Trophoblast cell (in vitro differentiated cells and primary cell): ENCODE measurements at regions not wholly inside any gene's neighbourhood (a gene's known extent, or its start where the extent isn't known, plus 50 kb on each side); places are given as distances from the start of the nearest gene placed in this dataset.
A peak's percentile ranks its signal among the peaks of the same experiment; 100 is the strongest.
"Not testable (repeated sequence)": the region's sequence is repeated elsewhere in the genome, so short reads cannot be mapped to it uniquely, and the experiment has no call there.

Source experiments
- DNase-seq, 2 donors: peaks; one replicate each; pipeline ENCODE4 v3.0.0-alpha.2; 2016
- H2AFZ ChIP-seq: 2 replicates; pipeline ENCODE4 v1.6.1; 2013; ENCODE audit warnings: low read length, moderate library complexity, mild to moderate bottlenecking; ENCODE audit not compliant: insufficient read depth, poor library complexity
- H2AK5ac ChIP-seq: 2 replicates; pipeline ENCODE4 v1.6.1; 2013; ENCODE audit warnings: mild to moderate bottlenecking, low read length
- H2BK120ac ChIP-seq: 2 replicates; pipeline ENCODE4 v1.6.1; 2013; ENCODE audit warnings: low read length, mild to moderate bottlenecking, moderate library complexity; ENCODE audit not compliant: insufficient read depth, poor library complexity
- H2BK12ac ChIP-seq: 2 replicates; pipeline ENCODE4 v1.6.1; 2013; ENCODE audit warnings: mild to moderate bottlenecking, low read length, moderate library complexity
- H2BK5ac ChIP-seq: 2 replicates; pipeline ENCODE4 v1.6.1; 2013; ENCODE audit warnings: low read length, low read depth, moderate library complexity, mild to moderate bottlenecking; ENCODE audit not compliant: poor library complexity
- H3K14ac ChIP-seq: 2 replicates; pipeline ENCODE4 v1.6.1; 2013; ENCODE audit warnings: mild to moderate bottlenecking, low read length
- H3K18ac ChIP-seq: 2 replicates; pipeline ENCODE4 v1.6.1; 2013; ENCODE audit warnings: mild to moderate bottlenecking, low read length
- H3K23ac ChIP-seq: 2 replicates; pipeline ENCODE4 v1.6.1; 2013; ENCODE audit warnings: low read length
- H3K27ac ChIP-seq: 2 replicates; pipeline ENCODE4 v1.5.1; 2013; ENCODE audit warnings: low read depth, mild to moderate bottlenecking, inconsistent platforms, low read length, moderate library complexity
- H3K27me3 ChIP-seq: 2 replicates; pipeline ENCODE4 v1.6.1; 2013; ENCODE audit warnings: inconsistent platforms, mild to moderate bottlenecking, low read length, moderate library complexity; ENCODE audit not compliant: insufficient read depth
- H3K36me3 ChIP-seq, 2 experiments: 1 replicate in 1 of 2; 2 replicates in 1 of 2; pipeline ENCODE4 v1.6.1; 2013; ENCODE audit warnings: low read length in 2 of 2, mild to moderate bottlenecking in 2 of 2, moderate library complexity in 1 of 2; ENCODE audit not compliant: insufficient read depth in 2 of 2, control insufficient read depth in 1 of 2
- H3K4ac ChIP-seq: 2 replicates; pipeline ENCODE4 v1.6.1; 2013; ENCODE audit warnings: low read depth, mild to moderate bottlenecking, low read length, moderate library complexity
- H3K4me1 ChIP-seq, 2 experiments: 1 replicate in 1 of 2; 2 replicates in 1 of 2; pipeline ENCODE4 v1.6.1; 2013; ENCODE audit warnings: low read length in 2 of 2, mild to moderate bottlenecking in 2 of 2, moderate library complexity in 1 of 2; ENCODE audit not compliant: insufficient read depth in 2 of 2, control insufficient read depth in 1 of 2
- H3K4me2 ChIP-seq: 2 replicates; pipeline ENCODE4 v1.6.1; 2013; ENCODE audit warnings: inconsistent platforms, mild to moderate bottlenecking, low read length, moderate library complexity
- H3K4me3 ChIP-seq: 2 replicates; pipeline ENCODE4 v1.5.1; 2013; ENCODE audit warnings: mild to moderate bottlenecking, low read depth, low read length, inconsistent platforms
- H3K79me1 ChIP-seq: one replicate; pipeline ENCODE4 v1.6.1; 2013; ENCODE audit warnings: low read length
- H3K79me2 ChIP-seq: 2 replicates; pipeline ENCODE4 v1.6.1; 2013; ENCODE audit warnings: low read length, mild to moderate bottlenecking; ENCODE audit not compliant: control insufficient read depth, insufficient read depth, poor library complexity
- H3K9ac ChIP-seq: 2 replicates; pipeline ENCODE4 v1.6.1; 2013; ENCODE audit warnings: mild to moderate bottlenecking, low read length
- H3K9me3 ChIP-seq: 2 replicates; pipeline ENCODE4 v1.6.1; 2013; ENCODE audit warnings: low read depth, mild to moderate bottlenecking, control low read depth, inconsistent platforms, low read length; ENCODE audit not compliant: insufficient read depth
- H4K12ac ChIP-seq: 2 replicates; pipeline ENCODE4 v1.6.1; 2013; ENCODE audit warnings: low read depth, mild to moderate bottlenecking, low read length, moderate library complexity
- H4K8ac ChIP-seq: 2 replicates; pipeline ENCODE4 v1.6.1; 2013; ENCODE audit warnings: low read depth, mild to moderate bottlenecking, low read length, moderate library complexity
- H4K91ac ChIP-seq: one replicate; pipeline ENCODE4 v1.6.1; 2013; ENCODE audit warnings: low read depth, mild to moderate bottlenecking, low read length, moderate library complexity
- WGBS: extraction: QIAGEN DNeasy Blood & Tissue Kit; methylation state at CpG from one replicate; pipeline ENCODE4 v1.1.7; 2013; ENCODE audit warnings: missing lambda C conversion rate; ENCODE audit not compliant: insufficient read length, insufficient coverage; ENCODE audit errors: extremely low coverage; 5-methylcytosine and 5-hydroxymethylcytosine counted together

- H3K4me3 ChIP-seq: no peak overlapping the region
- no peak overlapping the region for H4K12ac ChIP-seq
- H3K9ac ChIP-seq: no peak overlapping the region
- no peak overlapping the region for H4K91ac ChIP-seq
- no peak overlapping the region for H4K8ac ChIP-seq
- no peak overlapping the region for H2AK5ac ChIP-seq
- no peak overlapping the region for H3K14ac ChIP-seq
- peak; percentile 2 to 59 for DNase-seq
- no peaks in the 10 kb centered on the region for H3K4me1 ChIP-seq
- peak overlapping the region; percentile 58 for H2BK12ac ChIP-seq
- no peaks in the 10 kb centered on the region for H3K36me3 ChIP-seq
- H3K23ac ChIP-seq: no peak overlapping the region
- H3K79me2 ChIP-seq: no peaks in the 10 kb centered on the region
- no peaks in the 10 kb centered on the region for H3K9me3 ChIP-seq
- no peak overlapping the region for H3K18ac ChIP-seq
- no peaks in the 10 kb centered on the region for H3K27me3 ChIP-seq
- no CpG with 5 or more reads among the region's 3 CpGs for WGBS
- no peak overlapping the region for H3K4ac ChIP-seq
- no peak overlapping the region for H2BK5ac ChIP-seq
- H3K27ac ChIP-seq: no peak overlapping the region
- no peak overlapping the region for H3K4me2 ChIP-seq
- no peak overlapping the region for H2AFZ ChIP-seq
- H3K79me1 ChIP-seq: peaks cover 2% of the 10 kb centered on the region
- no peak overlapping the region for H2BK120ac ChIP-seq
These were observed 96.2 kb upstream of the TRIM77 start for GRCh38 chr11:89613911-89614310.

GRCh38 chr11:89614428-89614827, 95.7 kb upstream of the TRIM77 start:
- no CpG with 5 or more reads among the region's 5 CpGs for WGBS
- H3K36me3 ChIP-seq: not testable (repeated sequence)

GRCh38 chr11:89615642-89616041, 94.5 kb upstream of the TRIM77 start:
- no CpG with 5 or more reads among the region's 1 CpG for WGBS
- not testable (repeated sequence) for H3K79me1 ChIP-seq, H4K8ac ChIP-seq, H3K4me3 ChIP-seq, H2AFZ ChIP-seq, H4K12ac ChIP-seq, H2BK5ac ChIP-seq, H3K4me1 ChIP-seq, H3K4me2 ChIP-seq, H3K4ac ChIP-seq, H3K23ac ChIP-seq, H3K14ac ChIP-seq, H2AK5ac ChIP-seq, H3K9me3 ChIP-seq, H3K9ac ChIP-seq, H2BK120ac ChIP-seq, H3K79me2 ChIP-seq, H3K18ac ChIP-seq, H3K27ac ChIP-seq, H3K36me3 ChIP-seq, H3K27me3 ChIP-seq, DNase-seq
- Histone ChIP-seq H2BK12ac (peak overlapping the region; percentile 17), H4K91ac (peak overlapping the region; percentile 8)

More at GRCh38 chr11:89614428-89614827, 95.7 kb upstream of the TRIM77 start:
- not testable (repeated sequence) for H4K91ac ChIP-seq, H2BK5ac ChIP-seq, H2BK120ac ChIP-seq, H3K4me2 ChIP-seq, H3K4ac ChIP-seq, H3K9me3 ChIP-seq, H3K79me2 ChIP-seq, H3K23ac ChIP-seq, H4K12ac ChIP-seq, H3K27me3 ChIP-seq, H3K18ac ChIP-seq, H4K8ac ChIP-seq, H2AFZ ChIP-seq, H3K9ac ChIP-seq, H3K4me3 ChIP-seq, H3K4me1 ChIP-seq, H3K79me1 ChIP-seq, H2AK5ac ChIP-seq, H3K27ac ChIP-seq
- peak overlapping the region; percentile 77 for H3K14ac ChIP-seq
- peak overlapping the region; percentile 40 for H2BK12ac ChIP-seq
- DNase-seq: peak in 1 of 2 donors; percentile 66

GRCh38 chr11:89616161-89616560, 93.9 kb upstream of the TRIM77 start:
- not testable (repeated sequence) for H3K27me3 ChIP-seq, H2BK5ac ChIP-seq, H2BK120ac ChIP-seq, H3K4me1 ChIP-seq, H3K27ac ChIP-seq, H3K18ac ChIP-seq, H3K79me2 ChIP-seq, H4K8ac ChIP-seq, H2AFZ ChIP-seq, H4K91ac ChIP-seq, H3K23ac ChIP-seq, H3K9me3 ChIP-seq, H3K36me3 ChIP-seq, DNase-seq, H3K79me1 ChIP-seq, H3K4ac ChIP-seq, H3K14ac ChIP-seq, H4K12ac ChIP-seq, H3K4me2 ChIP-seq, H3K9ac ChIP-seq, H2AK5ac ChIP-seq, H2BK12ac ChIP-seq, H3K4me3 ChIP-seq
- no CpG with 5 or more reads among the region's 3 CpGs for WGBS
